ENCODE measurements at regions not wholly inside any gene's neighbourhood (a gene's known extent, or its start where the extent isn't known, plus 50 kb on each side); places are given as distances from the start of the nearest gene placed in this dataset.

DNA sequence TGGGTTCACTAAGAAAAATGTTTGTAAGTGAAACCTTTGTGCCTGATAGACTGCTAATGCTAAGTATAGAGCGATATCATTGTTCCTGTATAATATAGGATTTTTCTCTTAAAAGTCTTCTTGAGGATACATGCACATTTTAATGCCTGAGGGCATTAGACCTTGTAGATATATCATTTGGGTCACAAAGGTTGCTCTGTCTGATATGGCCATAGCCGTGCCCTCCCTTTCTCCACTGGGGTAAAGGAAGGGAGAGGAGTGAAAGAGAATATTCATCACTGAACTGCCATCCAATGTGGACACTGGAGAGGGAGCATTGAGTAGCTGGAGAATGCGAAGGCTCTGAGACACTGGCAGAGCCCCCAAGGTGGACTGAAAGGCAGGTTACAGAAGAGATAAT lies 442.2 kb upstream of the SPTLC3 start:
- TF ChIP-seq POLR2A (IDR thresholded peaks at IDR 0.05) (no peak), CTCF (IDR thresholded peaks at IDR 0.05) (no peak), EP300 (IDR thresholded peaks at IDR 0.05) (no peak)

All from tibial nerve (tissue), 4 donors.